ENCODE measurements at regions not wholly inside any gene's neighbourhood (a gene's known extent, or its start where the extent isn't known, plus 50 kb on each side); places are given as distances from the start of the nearest gene placed in this dataset.

GRCh38 chr15:58306591-58307312 lies 125.0 kb upstream of the LIPC start:
- TF ChIP-seq EP300 (IDR thresholded peaks at IDR 0.05) (no peak), CTCF (IDR thresholded peaks at IDR 0.05) (no peak), POLR2A (IDR thresholded peaks at IDR 0.05) (no peak), POLR2AphosphoS5 (IDR thresholded peaks at IDR 0.05) (no peak)
